ENCODE measurements at regions not wholly inside any gene's neighbourhood (a gene's known extent, or its start where the extent isn't known, plus 50 kb on each side); places are given as distances from the start of the nearest gene placed in this dataset.
"Not testable (repeated sequence)": the region's sequence is repeated elsewhere in the genome, so short reads cannot be mapped to it uniquely, and the experiment has no call there.

DNA sequence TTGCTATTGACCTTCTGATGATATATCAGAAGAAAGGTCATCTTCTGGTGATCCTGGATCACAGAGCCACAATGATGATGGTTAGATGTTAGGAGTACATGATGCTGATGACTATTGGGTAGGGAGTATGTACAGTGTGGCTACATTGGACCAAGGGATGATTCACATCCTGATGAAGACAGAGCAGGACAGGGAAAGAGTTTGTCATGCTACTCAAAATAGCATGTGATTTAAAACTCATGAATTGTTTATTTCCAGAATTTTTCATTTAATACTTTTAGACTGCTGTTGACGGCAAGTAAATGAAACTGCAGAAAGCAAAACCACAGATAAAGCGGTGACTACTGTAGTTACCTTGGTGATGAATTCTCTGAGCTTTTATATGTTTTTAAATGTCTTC lies 397.3 kb downstream of the PPP1R3A start:
- no peak for TF ChIP-seq EZH2 (IDR thresholded peaks at IDR 0.05; ENCODE audit: borderline replicate concordance, low read depth, low read length, severe bottlenecking)
- TF ChIP-seq, protein P1, sequence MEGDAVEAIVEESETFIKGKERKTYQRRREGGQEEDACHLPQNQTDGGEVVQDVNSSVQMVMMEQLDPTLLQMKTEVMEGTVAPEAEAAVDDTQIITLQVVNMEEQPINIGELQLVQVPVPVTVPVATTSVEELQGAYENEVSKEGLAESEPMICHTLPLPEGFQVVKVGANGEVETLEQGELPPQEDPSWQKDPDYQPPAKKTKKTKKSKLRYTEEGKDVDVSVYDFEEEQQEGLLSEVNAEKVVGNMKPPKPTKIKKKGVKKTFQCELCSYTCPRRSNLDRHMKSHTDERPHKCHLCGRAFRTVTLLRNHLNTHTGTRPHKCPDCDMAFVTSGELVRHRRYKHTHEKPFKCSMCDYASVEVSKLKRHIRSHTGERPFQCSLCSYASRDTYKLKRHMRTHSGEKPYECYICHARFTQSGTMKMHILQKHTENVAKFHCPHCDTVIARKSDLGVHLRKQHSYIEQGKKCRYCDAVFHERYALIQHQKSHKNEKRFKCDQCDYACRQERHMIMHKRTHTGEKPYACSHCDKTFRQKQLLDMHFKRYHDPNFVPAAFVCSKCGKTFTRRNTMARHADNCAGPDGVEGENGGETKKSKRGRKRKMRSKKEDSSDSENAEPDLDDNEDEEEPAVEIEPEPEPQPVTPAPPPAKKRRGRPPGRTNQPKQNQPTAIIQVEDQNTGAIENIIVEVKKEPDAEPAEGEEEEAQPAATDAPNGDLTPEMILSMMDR (IDR thresholded peaks at IDR 0.05; ENCODE audit: borderline replicate concordance, extremely low read depth, low read length, poor library complexity, severe bottlenecking) = no peak
- Histone ChIP-seq H3K9ac (ENCODE audit: low read depth, low read length) (no peak overlapping the region), H3K36me3 (ENCODE audit: insufficient read depth, low read length) (no peaks in the 10 kb centered on the region), H3K27me3 (ENCODE audit: insufficient read depth, low read length, poor library complexity) (no peaks in the 10 kb centered on the region), H3K4me3 (ENCODE audit: low read depth in 1 of 2, low read length in 2 of 2) (no peak overlapping the region), H4K20me1 (ENCODE audit: insufficient read depth, low read length) (no peaks in the 10 kb centered on the region), H2AFZ (ENCODE audit: low read depth, low read length) (no peak overlapping the region), H3K27ac (ENCODE audit: low read length) (no peak overlapping the region), H3K4me2 (ENCODE audit: insufficient read depth, low read length) (no peak overlapping the region), H3K9me3 (ENCODE audit: insufficient read depth, low read length, severe bottlenecking) (no peaks in the 10 kb centered on the region), H3K79me2 (ENCODE audit: insufficient read depth, low read length) (no peaks in the 10 kb centered on the region), H3K4me1 (ENCODE audit: insufficient read depth, low read length) (no peaks in the 10 kb centered on the region)
- ATAC-seq (ENCODE audit: insufficient read depth, low read depth) = no peak
- DNase-seq = no peak

GRCh38 chr7:113519472-113519871 lies 399.3 kb downstream of the PPP1R3A start:
- no peak overlapping the region for H3K4me3 ChIP-seq (ENCODE audit: low read depth in 1 of 2, low read length in 2 of 2)
- no peak overlapping the region for H3K9ac ChIP-seq (ENCODE audit: low read depth, low read length)
- no peaks in the 10 kb centered on the region for H4K20me1 ChIP-seq (ENCODE audit: insufficient read depth, low read length)
- no peak for TF ChIP-seq EZH2 (IDR thresholded peaks at IDR 0.05; ENCODE audit: borderline replicate concordance, low read depth, low read length, severe bottlenecking)
- TF ChIP-seq, protein P1 (IDR thresholded peaks at IDR 0.05; ENCODE audit: borderline replicate concordance, extremely low read depth, low read length, poor library complexity, severe bottlenecking) = no peak
- no peak overlapping the region for H3K27ac ChIP-seq (ENCODE audit: low read length)
- DNase-seq (no peak), ATAC-seq (ENCODE audit: insufficient read depth, low read depth) (no peak)
- H3K27me3 ChIP-seq (ENCODE audit: insufficient read depth, low read length, poor library complexity) = no peaks in the 10 kb centered on the region
- no peak overlapping the region for H3K4me2 ChIP-seq (ENCODE audit: insufficient read depth, low read length)
- H2AFZ ChIP-seq (ENCODE audit: low read depth, low read length) = no peak overlapping the region
- H3K79me2 ChIP-seq (ENCODE audit: insufficient read depth, low read length) = no peaks in the 10 kb centered on the region
- no peaks in the 10 kb centered on the region for H3K36me3 ChIP-seq (ENCODE audit: insufficient read depth, low read length)
- no peaks in the 10 kb centered on the region for H3K4me1 ChIP-seq (ENCODE audit: insufficient read depth, low read length)
- no peaks in the 10 kb centered on the region for H3K9me3 ChIP-seq (ENCODE audit: insufficient read depth, low read length, severe bottlenecking)

DNA sequence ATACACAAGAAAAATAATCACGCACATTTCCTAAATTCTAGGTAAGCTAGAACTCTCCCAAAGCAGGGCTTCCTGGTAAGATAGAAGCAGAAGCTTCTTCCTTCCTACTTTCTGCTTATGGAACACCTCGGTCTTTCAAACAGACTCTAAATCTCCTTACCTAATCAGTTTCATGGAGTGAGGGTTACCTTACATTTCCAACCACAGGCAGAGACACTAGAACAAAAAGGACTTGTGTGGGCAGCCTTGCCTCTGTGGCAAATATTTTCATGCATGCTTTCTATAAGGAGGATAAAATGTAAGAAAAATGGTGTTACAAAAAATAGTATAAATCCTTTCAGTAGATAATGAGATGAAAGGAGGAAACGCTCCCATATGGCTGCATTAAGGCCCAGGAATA lies 386.3 kb upstream of the SMIM30 start:
- H3K4me2 ChIP-seq (ENCODE audit: insufficient read depth, low read length) = no peak overlapping the region
- no peaks in the 10 kb centered on the region for H3K79me2 ChIP-seq (ENCODE audit: insufficient read depth, low read length)
- no peak overlapping the region for H3K9ac ChIP-seq (ENCODE audit: low read depth, low read length)
- no peaks in the 10 kb centered on the region for H4K20me1 ChIP-seq (ENCODE audit: insufficient read depth, low read length)
- no peak overlapping the region for H3K27ac ChIP-seq (ENCODE audit: low read length)
- TF ChIP-seq, protein P1 (IDR thresholded peaks at IDR 0.05; ENCODE audit: borderline replicate concordance, extremely low read depth, low read length, poor library complexity, severe bottlenecking) = no peak
- no peak for TF ChIP-seq EZH2 (IDR thresholded peaks at IDR 0.05; ENCODE audit: borderline replicate concordance, low read depth, low read length, severe bottlenecking)
- no peaks in the 10 kb centered on the region for H3K4me1 ChIP-seq (ENCODE audit: insufficient read depth, low read length)
- no peaks in the 10 kb centered on the region for H3K9me3 ChIP-seq (ENCODE audit: insufficient read depth, low read length, severe bottlenecking)
- ATAC-seq (ENCODE audit: insufficient read depth, low read depth) (no peak), DNase-seq (no peak)
- no peak overlapping the region for H3K4me3 ChIP-seq (ENCODE audit: low read depth in 1 of 2, low read length in 2 of 2)
- no peaks in the 10 kb centered on the region for H3K36me3 ChIP-seq (ENCODE audit: insufficient read depth, low read length)
- H3K27me3 ChIP-seq (ENCODE audit: insufficient read depth, low read length, poor library complexity) = no peaks in the 10 kb centered on the region
- no peak overlapping the region for H2AFZ ChIP-seq (ENCODE audit: low read depth, low read length)

DNA sequence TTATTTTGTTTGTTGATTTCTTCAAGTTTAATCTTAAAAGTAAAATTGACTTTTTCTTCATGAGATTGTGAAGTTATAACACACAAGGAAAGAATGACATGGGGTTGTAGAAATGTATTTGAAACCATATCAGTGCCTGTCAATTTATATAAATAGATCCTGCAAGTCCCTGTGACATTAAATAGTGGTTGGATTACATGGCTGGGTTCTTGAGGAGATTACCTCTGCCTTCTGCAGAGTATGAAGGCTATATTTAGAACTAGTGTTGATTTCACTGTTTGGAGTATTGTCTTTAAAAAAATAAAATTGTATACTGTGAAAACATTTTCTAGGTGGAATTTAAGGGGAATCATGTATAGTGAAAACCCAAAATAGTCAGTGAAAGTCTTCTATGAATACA lies 385.8 kb upstream of the SMIM30 start:
- H3K9me3 ChIP-seq (ENCODE audit: insufficient read depth, low read length, severe bottlenecking) = no peaks in the 10 kb centered on the region
- H2AFZ ChIP-seq (ENCODE audit: low read depth, low read length) = no peak overlapping the region
- H3K36me3 ChIP-seq (ENCODE audit: insufficient read depth, low read length) = no peaks in the 10 kb centered on the region
- ATAC-seq (ENCODE audit: insufficient read depth, low read depth) (no peak), DNase-seq (no peak)
- no peak overlapping the region for H3K4me3 ChIP-seq (ENCODE audit: low read depth in 1 of 2, low read length in 2 of 2)
- no peak overlapping the region for H3K9ac ChIP-seq (ENCODE audit: low read depth, low read length)
- no peaks in the 10 kb centered on the region for H4K20me1 ChIP-seq (ENCODE audit: insufficient read depth, low read length)
- no peak overlapping the region for H3K4me2 ChIP-seq (ENCODE audit: insufficient read depth, low read length)
- H3K79me2 ChIP-seq (ENCODE audit: insufficient read depth, low read length) = no peaks in the 10 kb centered on the region
- no peaks in the 10 kb centered on the region for H3K4me1 ChIP-seq (ENCODE audit: insufficient read depth, low read length)
- no peaks in the 10 kb centered on the region for H3K27me3 ChIP-seq (ENCODE audit: insufficient read depth, low read length, poor library complexity)
- TF ChIP-seq, protein P1 (IDR thresholded peaks at IDR 0.05; ENCODE audit: borderline replicate concordance, extremely low read depth, low read length, poor library complexity, severe bottlenecking) = no peak
- no peak for TF ChIP-seq EZH2 (IDR thresholded peaks at IDR 0.05; ENCODE audit: borderline replicate concordance, low read depth, low read length, severe bottlenecking)
- H3K27ac ChIP-seq (ENCODE audit: low read length) = no peak overlapping the region

GRCh38 chr7:113496586-113496985 lies 378.2 kb upstream of the SMIM30 start:
- H3K9me3 ChIP-seq (ENCODE audit: insufficient read depth, low read length, severe bottlenecking); H3K79me2 ChIP-seq (ENCODE audit: insufficient read depth, low read length); H2AFZ ChIP-seq (ENCODE audit: low read depth, low read length); H3K4me3 ChIP-seq (ENCODE audit: low read depth in 1 of 2, low read length in 2 of 2); ATAC-seq (ENCODE audit: insufficient read depth, low read depth); H3K27me3 ChIP-seq (ENCODE audit: insufficient read depth, low read length, poor library complexity); H3K9ac ChIP-seq (ENCODE audit: low read depth, low read length); H3K36me3 ChIP-seq (ENCODE audit: insufficient read depth, low read length); DNase-seq; H3K27ac ChIP-seq (ENCODE audit: low read length); H3K4me2 ChIP-seq (ENCODE audit: insufficient read depth, low read length); H4K20me1 ChIP-seq (ENCODE audit: insufficient read depth, low read length); H3K4me1 ChIP-seq (ENCODE audit: insufficient read depth, low read length): not testable (repeated sequence)

All from DND-41 (cell line).